ENCODE measurements at regions not wholly inside any gene's neighbourhood (a gene's known extent, or its start where the extent isn't known, plus 50 kb on each side); places are given as distances from the start of the nearest gene placed in this dataset.

- TF ChIP-seq POLR2AphosphoS5 (IDR thresholded peaks at IDR 0.05; ENCODE audit: low read depth, low read length) (no peak), POLR2A (IDR thresholded peaks at IDR 0.05; ENCODE audit: low read depth, low read length) (no peak)
Observed at GRCh38 chr1:234990874-234991801, 137.5 kb downstream of the TOMM20 start.
